K562 (cell line): ENCODE measurements at regions not wholly inside any gene's neighbourhood (a gene's known extent, or its start where the extent isn't known, plus 50 kb on each side); places are given as distances from the start of the nearest gene placed in this dataset.

Experiments used
- ATF1 ChIP-seq, 2 experiments: fragments of 450-650 bp in 1 of 2; IDR thresholded peaks; 2 replicates each; pipeline ENCODE4 v1.6.1; 2016; ENCODE audit warnings: missing compliant biosample characterization in 1 of 2, missing genetic modification characterization in 1 of 2
- EP300 ChIP-seq: IDR thresholded peaks from 2 replicates; pipeline ENCODE4 v1.6.1; 2012; ENCODE audit warnings: low read length, improper control_type of control experiment
- KLF16 ChIP-seq: IDR thresholded peaks from 2 replicates; pipeline ENCODE4 v1.6.1; 2016; ENCODE audit warnings: antibody characterized with exemption
- MCM7 ChIP-seq, 2 experiments: fragments of 450-650 bp; IDR thresholded peaks; 2 replicates each; pipeline ENCODE4 v1.6.1; 2016 to 2018
- SOX6 ChIP-seq: fragments of 450-650 bp; IDR thresholded peaks from 2 replicates; pipeline ENCODE4 v1.6.1; 2014; ENCODE audit warnings: mild to moderate bottlenecking
- TEAD1 ChIP-seq, 2 experiments: fragments of 450-650 bp in 1 of 2; sonication (generic) in 1 of 2; formaldehyde crosslinking; IDR thresholded peaks; 2 replicates each; pipeline versions ENCODE4 v1.4.0 to v1.8.0; 2020 to 2022; ENCODE audit warnings: mild to moderate bottlenecking in 2 of 2, missing genetic modification reagents in 1 of 2
- TEAD4 ChIP-seq, 2 experiments: sonication (generic) in 1 of 2; formaldehyde crosslinking in 1 of 2; IDR thresholded peaks; 2 replicates each; pipeline versions ENCODE4 v1.6.1 to v1.8.0; 2012 to 2022; ENCODE audit warnings: borderline replicate concordance in 1 of 2, inconsistent platforms in 1 of 2, low read length in 1 of 2, mild to moderate bottlenecking in 1 of 2, missing genetic modification reagents in 1 of 2
- ZNF224 ChIP-seq: sonication (generic); formaldehyde crosslinking; IDR thresholded peaks from 2 replicates; pipeline ENCODE4 v1.8.0; 2022; ENCODE audit warnings: mild to moderate bottlenecking, missing genetic modification reagents
- ZNF583 ChIP-seq: fragments of 250-450 bp; sonication (Bioruptor Pico); IDR thresholded peaks from 2 replicates; pipeline ENCODE4 v1.4.0; 2020
- TF ChIP-seq, protein P1 (sequence below), 3 experiments: fragments of 200-800 bp in 1 of 3; fragments of 250-450 bp in 1 of 3; fragments of 450-650 bp in 1 of 3; sonication (Bioruptor Pico) in 1 of 3; sonication (Bioruptor generic) in 1 of 3; formaldehyde crosslinking in 1 of 3; IDR thresholded peaks; 2 replicates each; pipeline versions ENCODE4 v1.6.1 to v1.8.0; 2016 to 2022; ENCODE audit warnings: mild to moderate bottlenecking in 2 of 3, missing genetic modification characterization in 2 of 3, missing compliant biosample characterization in 1 of 3, moderate library complexity in 1 of 3
- TF ChIP-seq, protein P2 (sequence below): fragments of 250-450 bp; sonication (Bioruptor Pico); IDR thresholded peaks from 2 replicates; pipeline ENCODE4 v1.8.0; 2022; ENCODE audit warnings: inconsistent platforms, mild to moderate bottlenecking, moderate library complexity, borderline replicate concordance
- TF ChIP-seq, protein P3 (sequence below): fragments of 200-800 bp; sonication (Bioruptor generic); IDR thresholded peaks from 2 replicates; pipeline ENCODE4 v1.6.1; 2017; ENCODE audit warnings: missing genetic modification characterization, missing compliant biosample characterization
- TF ChIP-seq, protein P4 (sequence below), 2 experiments: IDR thresholded peaks in 1 of 2; conservative IDR thresholded peaks in 1 of 2; 2 replicates each; pipeline ENCODE4 v1.6.1; 2016; ENCODE audit warnings: low read depth in 2 of 2, mild to moderate bottlenecking in 1 of 2, missing compliant biosample characterization in 1 of 2, missing genetic modification characterization in 1 of 2, moderate library complexity in 1 of 2
- TF ChIP-seq, protein P5 (sequence below), 2 experiments: IDR thresholded peaks; 2 replicates each; pipeline ENCODE4 v1.6.1; 2011; ENCODE audit warnings: borderline replicate concordance in 1 of 2, control low read depth in 1 of 2, low read depth in 1 of 2, low read length in 1 of 2, mild to moderate bottlenecking in 1 of 2, mixed read lengths in 1 of 2, moderate library complexity in 1 of 2; ENCODE audit not compliant: insufficient read depth in 1 of 2, insufficient read length in 1 of 2, poor library complexity in 1 of 2, severe bottlenecking in 1 of 2; ENCODE audit errors: extremely low read depth in 1 of 2

DNA sequence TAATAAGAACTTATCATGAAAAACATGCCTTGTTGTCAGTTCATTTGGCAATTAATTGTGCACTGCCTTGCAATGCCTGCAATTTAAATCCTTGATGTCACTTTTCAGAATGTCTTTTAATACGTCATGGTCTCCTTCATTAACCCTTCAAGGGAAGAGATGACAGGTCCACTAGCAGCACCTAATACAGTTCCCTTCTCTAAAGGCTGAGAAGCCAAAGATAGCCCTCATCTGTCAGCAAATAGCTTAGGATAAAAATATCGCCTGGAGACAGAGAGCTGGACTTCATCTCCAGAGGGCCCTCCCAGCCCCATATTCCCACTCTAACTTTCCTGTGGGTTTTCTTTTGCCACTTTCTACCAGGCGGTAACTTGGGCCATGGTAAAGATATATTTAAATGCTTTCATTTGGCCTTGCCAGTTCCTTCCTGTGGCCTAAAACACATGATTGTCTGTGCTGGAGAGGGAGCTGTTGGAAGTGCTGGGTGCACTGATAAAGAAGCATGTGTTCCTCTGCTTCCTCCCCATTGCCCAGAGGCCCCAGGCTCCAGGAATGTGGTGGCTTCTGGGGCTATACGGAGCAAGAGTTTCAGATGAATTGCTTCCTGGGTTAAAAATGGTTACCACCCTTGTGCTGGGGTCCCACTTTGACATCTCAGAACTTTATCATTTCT, 76.3 kb upstream of the UMPS start (continued):
- TF ChIP-seq, protein P1, sequence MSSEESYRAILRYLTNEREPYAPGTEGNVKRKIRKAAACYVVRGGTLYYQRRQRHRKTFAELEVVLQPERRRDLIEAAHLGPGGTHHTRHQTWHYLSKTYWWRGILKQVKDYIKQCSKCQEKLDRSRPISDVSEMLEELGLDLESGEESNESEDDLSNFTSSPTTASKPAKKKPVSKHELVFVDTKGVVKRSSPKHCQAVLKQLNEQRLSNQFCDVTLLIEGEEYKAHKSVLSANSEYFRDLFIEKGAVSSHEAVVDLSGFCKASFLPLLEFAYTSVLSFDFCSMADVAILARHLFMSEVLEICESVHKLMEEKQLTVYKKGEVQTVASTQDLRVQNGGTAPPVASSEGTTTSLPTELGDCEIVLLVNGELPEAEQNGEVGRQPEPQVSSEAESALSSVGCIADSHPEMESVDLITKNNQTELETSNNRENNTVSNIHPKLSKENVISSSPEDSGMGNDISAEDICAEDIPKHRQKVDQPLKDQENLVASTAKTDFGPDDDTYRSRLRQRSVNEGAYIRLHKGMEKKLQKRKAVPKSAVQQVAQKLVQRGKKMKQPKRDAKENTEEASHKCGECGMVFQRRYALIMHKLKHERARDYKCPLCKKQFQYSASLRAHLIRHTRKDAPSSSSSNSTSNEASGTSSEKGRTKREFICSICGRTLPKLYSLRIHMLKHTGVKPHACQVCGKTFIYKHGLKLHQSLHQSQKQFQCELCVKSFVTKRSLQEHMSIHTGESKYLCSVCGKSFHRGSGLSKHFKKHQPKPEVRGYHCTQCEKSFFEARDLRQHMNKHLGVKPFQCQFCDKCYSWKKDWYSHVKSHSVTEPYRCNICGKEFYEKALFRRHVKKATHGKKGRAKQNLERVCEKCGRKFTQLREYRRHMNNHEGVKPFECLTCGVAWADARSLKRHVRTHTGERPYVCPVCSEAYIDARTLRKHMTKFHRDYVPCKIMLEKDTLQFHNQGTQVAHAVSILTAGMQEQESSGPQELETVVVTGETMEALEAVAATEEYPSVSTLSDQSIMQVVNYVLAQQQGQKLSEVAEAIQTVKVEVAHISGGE (CRISPR knock-in tag; IDR thresholded peaks at IDR 0.05), result 0 out of 6 replicates have a peak, but pooled peaks of 1 of the 3 experiments have one; percentile 56
- TF ChIP-seq ATF1 (CRISPR knock-in tag; IDR thresholded peaks at IDR 0.05), result no peak
- TF ChIP-seq ATF1 (tag; IDR thresholded peaks at IDR 0.05), result peak; percentile 63
- TF ChIP-seq, protein P2, sequence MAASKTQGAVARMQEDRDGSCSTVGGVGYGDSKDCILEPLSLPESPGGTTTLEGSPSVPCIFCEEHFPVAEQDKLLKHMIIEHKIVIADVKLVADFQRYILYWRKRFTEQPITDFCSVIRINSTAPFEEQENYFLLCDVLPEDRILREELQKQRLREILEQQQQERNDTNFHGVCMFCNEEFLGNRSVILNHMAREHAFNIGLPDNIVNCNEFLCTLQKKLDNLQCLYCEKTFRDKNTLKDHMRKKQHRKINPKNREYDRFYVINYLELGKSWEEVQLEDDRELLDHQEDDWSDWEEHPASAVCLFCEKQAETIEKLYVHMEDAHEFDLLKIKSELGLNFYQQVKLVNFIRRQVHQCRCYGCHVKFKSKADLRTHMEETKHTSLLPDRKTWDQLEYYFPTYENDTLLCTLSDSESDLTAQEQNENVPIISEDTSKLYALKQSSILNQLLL, result no peak
- no peak for TF ChIP-seq TEAD1 (CRISPR knock-in tag; IDR thresholded peaks at IDR 0.05)
- TF ChIP-seq SOX6, result no peak
- TF ChIP-seq, protein P3, sequence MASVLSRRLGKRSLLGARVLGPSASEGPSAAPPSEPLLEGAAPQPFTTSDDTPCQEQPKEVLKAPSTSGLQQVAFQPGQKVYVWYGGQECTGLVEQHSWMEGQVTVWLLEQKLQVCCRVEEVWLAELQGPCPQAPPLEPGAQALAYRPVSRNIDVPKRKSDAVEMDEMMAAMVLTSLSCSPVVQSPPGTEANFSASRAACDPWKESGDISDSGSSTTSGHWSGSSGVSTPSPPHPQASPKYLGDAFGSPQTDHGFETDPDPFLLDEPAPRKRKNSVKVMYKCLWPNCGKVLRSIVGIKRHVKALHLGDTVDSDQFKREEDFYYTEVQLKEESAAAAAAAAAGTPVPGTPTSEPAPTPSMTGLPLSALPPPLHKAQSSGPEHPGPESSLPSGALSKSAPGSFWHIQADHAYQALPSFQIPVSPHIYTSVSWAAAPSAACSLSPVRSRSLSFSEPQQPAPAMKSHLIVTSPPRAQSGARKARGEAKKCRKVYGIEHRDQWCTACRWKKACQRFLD (CRISPR knock-in tag), result 0 out of 2 replicates have a peak, but pooled peaks have one; percentile 42
- TF ChIP-seq, protein P4, sequence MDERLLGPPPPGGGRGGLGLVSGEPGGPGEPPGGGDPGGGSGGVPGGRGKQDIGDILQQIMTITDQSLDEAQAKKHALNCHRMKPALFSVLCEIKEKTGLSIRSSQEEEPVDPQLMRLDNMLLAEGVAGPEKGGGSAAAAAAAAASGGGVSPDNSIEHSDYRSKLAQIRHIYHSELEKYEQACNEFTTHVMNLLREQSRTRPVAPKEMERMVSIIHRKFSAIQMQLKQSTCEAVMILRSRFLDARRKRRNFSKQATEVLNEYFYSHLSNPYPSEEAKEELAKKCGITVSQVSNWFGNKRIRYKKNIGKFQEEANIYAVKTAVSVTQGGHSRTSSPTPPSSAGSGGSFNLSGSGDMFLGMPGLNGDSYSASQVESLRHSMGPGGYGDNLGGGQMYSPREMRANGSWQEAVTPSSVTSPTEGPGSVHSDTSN (CRISPR knock-in tag; IDR thresholded peaks at IDR 0.05; ENCODE audit: low read depth), result no peak
- TF ChIP-seq, protein P4 (tag; conservative IDR thresholded peaks at IDR 0.05; ENCODE audit: low read depth), result peak; percentile 44; the same call in 1 of the 2 replicates
- TF ChIP-seq KLF16, result 0 out of 2 replicates have a peak, but pooled peaks have one; percentile 5
- TF ChIP-seq TEAD4 (IDR thresholded peaks at IDR 0.05; ENCODE audit: low read length), result 0 out of 2 replicates have a peak, but pooled peaks have one; percentile 28
- no peak for TF ChIP-seq TEAD4 (CRISPR knock-in tag; IDR thresholded peaks at IDR 0.05; ENCODE audit: borderline replicate concordance)
- TF ChIP-seq EP300, result peak; percentile 23; the same call in 1 of the 2 replicates
- no peak for TF ChIP-seq ZNF224 (CRISPR knock-in tag)
- TF ChIP-seq, protein P5, sequence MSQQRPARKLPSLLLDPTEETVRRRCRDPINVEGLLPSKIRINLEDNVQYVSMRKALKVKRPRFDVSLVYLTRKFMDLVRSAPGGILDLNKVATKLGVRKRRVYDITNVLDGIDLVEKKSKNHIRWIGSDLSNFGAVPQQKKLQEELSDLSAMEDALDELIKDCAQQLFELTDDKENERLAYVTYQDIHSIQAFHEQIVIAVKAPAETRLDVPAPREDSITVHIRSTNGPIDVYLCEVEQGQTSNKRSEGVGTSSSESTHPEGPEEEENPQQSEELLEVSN (IDR thresholded peaks at IDR 0.05; ENCODE audit: borderline replicate concordance in 1 of 2, extremely low read depth in 1 of 2, insufficient read depth in 1 of 2, insufficient read length in 1 of 2, low read depth in 1 of 2, low read length in 1 of 2, poor library complexity in 1 of 2, severe bottlenecking in 1 of 2), result peak in 1 of 2 experiments; percentile 47
- 0 out of 2 replicates have a peak, but pooled peaks have one; percentile 28 for TF ChIP-seq ZNF583 (CRISPR knock-in tag)
- no peak for TF ChIP-seq MCM7 (IDR thresholded peaks at IDR 0.05)
